Right kidney (tissue), 1 donor: ENCODE measurements at regions not wholly inside any gene's neighbourhood (a gene's known extent, or its start where the extent isn't known, plus 50 kb on each side); places are given as distances from the start of the nearest gene placed in this dataset.

Experiments used
- DNase-seq: peaks from one replicate; pipeline ENCODE4 v3.0.0-alpha.2; 2016

DNA sequence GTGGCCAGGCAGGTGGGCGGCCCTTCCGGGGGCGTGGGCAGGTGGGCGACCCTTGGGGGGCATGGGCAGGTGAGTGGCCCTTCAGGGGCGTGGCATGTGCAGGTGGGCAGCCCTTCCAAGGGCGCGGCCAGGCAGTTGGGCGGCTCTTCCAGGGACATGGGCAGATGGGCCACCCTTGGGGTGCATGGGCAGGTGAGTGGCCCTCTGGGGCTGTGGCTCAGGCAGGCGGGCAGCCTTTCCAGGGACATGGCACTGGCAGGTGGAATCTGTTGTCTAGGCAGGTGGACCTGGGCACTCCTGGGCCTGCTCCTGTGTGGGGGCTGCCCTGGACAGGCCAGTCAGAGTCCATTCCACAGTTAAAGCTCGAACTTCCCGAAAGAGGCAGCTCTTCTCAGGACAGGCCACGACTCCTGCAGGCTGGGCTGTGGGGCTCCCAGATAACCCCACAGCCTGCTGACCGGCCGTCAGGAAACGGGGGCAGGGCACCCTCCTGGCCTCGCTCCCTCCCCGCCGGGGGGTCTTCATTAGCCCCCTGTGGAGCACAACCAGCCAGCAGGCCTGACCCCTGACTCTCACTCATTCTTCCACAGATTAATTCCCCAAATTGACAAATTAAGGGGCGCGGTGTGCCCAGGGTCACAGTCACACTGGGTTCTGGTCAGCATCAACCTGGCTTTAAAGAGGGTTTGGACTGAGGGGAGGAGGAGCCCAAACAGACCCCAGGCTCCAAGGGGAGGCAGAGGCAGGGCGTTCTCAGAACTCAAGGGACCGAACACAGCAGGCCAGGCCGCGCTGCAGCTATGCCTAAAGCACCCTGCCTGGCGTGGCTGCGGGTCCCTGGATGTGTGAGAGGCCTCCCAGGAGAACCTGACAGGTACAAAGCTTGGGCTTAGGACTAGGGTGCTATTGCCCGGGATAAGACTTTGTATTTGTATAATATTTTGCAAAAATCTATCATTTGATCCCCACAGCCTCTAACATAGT is 130.0 kb downstream of the DLL1 start:
- no peak for DNase-seq

DNA sequence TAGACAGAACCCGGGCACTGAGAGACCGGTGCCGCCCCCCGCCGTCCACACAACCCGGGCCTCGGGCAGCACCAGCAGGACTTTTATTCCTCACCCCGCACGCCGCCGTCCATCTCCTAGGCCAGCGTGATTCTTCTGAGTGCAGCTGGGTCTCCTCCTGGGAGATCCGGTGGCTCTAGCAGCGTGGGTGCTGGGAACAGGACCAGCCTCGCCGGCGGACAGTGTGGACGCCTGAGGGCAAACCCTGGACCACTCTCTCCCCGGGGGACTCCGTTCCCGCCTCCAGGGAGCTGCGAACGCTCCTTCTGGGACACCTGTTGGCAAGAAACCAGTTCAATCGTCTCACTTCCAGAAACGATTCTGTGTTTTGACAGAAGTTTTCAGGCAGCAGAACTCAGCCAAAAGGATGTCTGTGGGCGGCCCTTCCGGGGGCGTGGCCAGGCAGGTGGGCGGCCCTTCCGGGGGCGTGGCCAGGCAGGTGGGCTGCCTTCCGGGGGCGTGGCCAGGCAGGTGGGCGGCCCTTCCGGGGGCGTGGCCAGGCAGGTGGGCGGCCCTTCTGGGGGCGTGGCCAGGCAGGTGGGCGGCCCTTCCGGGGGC is 130.7 kb downstream of the DLL1 start:
- no peak for DNase-seq

DNA sequence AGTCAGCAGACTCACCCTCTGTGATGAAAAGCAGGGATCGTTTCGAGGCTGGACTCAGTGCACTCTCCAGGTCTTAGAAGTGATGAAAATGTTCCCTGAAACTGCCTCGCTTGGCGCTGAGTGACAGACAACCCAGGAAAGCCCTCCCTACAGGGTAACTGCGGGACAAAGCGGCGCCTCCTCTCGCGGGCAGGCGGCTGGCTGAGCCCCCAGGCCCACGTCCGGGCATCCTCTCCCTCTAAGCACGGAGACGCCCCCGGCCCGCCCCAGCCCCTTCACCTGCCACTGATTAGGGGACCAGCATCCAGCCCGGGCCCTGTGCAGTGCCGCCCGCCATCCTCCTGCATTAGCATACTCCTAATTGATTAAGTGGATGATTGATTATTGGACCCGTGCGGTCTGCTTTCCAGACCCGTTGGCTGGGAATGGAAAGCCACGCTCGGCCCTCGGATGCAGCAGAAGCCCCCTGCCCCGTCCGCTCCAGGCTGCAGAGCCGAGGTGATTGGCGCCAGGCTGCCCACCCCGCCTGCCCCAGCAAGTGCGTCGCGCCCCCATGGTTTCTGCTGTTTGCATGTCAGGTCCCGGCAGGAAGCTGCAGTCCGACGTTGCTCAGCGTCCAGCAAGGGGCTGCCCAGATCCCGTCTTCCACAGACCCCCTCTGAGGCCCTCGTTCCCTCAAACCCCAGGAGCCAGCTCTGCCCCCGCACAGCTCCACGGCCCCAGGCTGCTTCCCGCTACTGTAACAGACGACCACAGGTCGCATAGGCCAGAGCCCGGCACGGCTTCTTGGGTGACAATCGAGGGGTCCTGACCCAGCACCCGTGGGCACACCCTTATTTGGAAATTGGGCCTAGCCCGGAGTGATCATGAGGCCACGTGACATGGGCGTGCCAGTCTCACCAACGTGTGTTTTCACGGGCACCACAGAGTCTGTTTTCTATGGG is 131.6 kb downstream of the DLL1 start:
- no peak for DNase-seq

DNA sequence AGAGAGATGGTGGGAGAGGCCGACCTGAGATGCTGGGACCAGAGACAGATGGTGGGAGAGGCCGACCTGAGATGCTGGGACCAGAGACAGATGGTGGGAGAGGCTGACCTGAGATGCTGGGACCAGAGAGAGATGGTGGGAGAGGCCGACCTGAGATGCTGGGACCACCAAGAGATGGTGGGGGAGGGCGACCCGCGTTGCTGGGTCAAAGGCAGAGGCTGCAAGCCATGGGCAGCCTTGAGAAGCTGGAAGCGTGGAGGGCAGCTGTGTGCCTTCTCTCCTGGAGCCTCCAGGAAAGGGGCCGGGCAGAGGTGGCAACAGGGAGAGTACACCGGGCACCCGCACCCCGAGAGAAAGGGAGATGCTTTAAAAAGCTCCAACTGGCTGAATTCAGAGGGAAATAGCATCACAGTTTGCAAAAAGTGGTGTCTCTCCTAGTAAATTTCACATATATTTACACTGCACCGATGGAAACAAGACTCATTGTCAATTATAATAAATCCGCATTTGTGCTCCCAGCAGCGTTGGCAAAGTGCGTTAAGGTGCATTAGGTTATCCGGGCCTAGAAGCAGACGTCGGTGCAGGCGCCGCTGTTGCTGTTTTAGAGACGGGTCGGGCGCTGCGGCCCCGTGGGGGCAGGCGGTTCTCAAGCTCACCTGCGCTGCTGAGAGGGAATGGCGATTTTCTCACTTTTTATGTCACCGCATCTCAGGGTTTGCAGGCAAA is 132.4 kb downstream of the DLL1 start:
- DNase-seq: no peak

DNA sequence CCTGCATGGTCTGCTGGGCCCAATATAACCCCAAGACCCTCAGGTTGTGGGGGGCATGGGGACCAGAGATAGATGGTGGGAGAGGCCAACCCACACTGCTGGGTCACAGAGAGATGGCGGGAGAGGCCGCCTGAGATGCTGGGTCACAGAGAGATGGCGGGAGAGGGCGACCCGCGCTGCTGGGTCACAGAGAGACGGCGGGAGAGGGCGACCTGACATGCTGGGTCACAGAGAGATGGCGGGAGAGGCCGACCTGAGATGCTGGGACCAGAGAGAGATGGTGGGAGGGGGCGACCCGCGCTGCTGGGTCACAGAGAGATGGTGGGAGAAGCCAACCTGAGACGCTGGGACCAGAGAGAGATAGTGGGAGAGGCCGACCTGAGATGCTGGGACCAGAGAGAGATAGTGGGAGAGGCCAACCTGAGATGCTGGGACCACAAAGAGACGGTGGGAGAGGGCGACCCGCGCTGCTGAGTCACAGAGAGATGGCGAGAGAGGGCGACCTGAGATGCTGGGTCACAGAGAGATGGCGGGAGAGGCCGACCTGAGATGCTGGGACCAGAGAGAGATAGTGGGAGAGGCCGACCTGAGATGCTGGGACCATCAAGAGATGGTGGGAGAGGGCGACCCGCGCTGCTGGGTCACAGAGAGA is 133.2 kb downstream of the DLL1 start:
- no peak for DNase-seq

DNA sequence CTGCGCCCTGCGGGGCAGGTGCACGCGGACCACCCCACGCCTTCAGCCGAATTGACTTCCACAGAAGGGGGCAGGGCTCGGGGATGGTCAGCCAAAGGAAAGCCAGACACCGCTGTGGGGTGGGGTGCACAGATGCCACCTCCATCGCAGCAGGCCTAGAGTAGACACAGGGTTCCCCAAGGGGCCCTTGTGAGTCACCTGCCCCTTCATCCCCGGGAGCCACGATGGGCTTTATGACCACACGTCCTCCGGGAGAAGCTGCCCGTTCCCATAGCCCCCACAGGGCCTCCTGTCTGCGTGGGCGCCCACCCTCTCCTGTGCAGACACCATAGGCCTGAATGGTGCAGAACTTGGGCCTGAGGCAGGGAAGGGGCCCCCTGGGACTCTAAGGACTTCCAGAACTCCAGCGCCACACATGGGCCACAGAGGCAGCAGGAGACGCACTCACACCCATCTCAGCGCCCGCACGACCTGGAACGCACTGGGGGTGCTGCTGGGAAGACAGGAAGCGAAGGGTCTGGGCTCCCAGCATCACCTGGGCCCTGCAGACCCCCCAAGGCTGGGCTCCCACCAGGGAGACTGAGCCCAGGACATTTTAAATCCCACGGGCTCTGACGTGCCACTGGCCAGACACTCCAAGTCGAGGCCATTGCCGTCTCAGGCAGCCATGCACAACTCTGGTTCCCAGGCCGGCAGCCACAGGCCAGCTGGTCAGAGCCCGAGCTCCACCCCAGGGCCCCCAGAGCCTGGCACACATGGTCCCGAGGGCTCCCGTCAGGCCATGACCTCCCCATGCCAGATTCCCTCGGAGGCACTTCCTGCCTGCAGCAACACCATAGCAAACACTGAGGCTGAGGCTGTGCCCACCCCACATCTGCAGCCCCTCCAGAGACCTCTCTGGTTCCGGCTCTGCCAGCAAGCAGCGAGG is 134.2 kb downstream of the DLL1 start:
- no peak for DNase-seq

DNA sequence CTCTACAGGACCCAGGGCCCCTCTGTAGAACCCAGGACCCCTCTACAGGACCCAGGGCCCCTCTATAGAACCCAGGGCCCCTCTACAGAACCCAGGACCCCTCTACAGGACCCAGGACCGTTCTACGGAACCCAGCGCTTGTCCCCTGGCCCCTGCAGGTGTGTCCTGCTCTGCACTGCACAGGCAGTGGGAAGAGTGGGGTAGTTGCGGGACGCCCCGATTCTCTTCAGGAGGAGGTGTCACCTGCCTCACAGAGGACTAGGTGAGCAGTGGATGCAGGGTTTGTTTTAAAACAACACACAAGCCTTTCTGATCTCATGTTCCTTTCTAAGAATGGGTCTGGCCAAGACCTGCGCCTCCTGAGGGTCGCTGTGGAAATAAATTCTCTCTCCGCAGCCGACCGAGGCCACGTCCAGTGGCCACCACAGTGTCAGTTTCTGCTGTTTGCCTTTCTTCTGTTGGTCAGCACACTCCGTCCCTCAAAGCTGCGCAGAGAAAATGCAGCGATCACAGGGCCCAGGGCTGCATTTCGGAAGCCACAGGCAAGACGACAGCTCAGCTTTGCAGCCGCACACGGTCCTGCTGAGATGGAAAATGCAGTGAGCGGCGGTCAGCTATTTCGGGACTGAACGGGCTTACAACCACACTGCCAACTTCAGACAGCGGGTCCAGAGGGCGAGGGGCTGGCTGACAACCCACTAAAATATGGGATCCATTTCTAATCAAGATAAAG is 135.2 kb downstream of the DLL1 start:
- no peak for DNase-seq

DNA sequence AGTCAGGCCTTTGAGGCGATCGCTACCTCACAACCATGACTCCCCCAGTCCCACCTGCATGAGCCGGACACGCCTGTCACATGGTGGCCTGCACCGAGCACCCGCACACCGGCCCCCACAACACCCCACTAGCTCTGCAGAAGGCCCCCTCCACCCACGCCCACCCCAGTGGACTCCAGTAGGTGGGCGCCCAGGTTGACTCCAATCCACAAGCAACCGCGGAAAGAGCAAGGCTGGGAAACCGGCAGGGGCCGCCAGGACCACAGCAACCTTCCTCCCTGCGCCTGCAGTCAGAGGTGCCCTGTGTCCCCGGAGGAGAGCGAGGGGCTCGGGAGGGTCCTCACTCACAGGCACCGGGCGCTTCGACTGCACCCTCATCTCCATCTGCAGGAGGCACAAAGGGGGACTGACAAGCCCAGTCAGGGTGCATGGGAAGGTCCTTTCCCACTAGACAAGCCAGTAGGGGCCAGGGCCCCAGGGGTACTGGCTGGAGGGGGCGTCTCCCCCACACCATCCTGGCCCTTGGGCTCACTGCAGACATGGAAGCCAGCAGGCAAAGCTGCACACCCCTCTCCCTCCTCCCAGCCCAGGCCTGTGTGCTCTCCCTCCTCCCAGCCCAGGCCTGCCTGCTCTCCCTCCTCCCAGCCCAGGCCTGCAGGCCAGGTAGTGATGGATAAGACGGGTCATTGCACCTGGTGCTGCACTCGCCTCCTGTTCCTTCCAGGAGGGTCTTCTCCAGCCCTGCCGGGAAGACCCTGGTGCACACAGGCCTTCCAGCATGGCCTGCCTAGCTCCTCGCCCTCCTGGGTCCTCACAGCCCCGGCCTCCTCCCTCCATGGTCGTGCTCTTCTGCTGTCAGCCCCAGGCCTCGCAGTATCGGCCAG is 137.2 kb downstream of the DLL1 start:
- DNase-seq: no peak

DNA sequence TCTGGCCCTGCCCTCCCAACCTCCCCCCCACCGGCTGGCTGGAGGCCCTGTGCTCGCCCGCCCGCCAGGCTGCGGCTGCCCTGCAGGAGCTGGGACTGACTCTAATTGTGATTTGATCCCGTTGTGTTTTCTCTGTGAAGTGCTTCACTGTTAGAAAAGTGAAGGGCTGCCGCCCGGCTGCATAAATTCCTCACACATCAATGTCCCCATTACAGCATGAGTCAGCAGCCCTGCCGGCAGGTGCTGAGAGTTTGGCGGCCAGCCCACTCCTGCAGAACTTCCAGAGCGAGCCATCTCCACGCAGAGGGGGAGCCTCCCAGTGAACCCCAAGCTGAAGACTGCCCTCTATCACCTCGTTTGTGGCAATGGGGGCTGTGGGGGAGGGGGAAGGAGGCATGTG is 137.9 kb downstream of the DLL1 start:
- peak; percentile 32 for DNase-seq

DNA sequence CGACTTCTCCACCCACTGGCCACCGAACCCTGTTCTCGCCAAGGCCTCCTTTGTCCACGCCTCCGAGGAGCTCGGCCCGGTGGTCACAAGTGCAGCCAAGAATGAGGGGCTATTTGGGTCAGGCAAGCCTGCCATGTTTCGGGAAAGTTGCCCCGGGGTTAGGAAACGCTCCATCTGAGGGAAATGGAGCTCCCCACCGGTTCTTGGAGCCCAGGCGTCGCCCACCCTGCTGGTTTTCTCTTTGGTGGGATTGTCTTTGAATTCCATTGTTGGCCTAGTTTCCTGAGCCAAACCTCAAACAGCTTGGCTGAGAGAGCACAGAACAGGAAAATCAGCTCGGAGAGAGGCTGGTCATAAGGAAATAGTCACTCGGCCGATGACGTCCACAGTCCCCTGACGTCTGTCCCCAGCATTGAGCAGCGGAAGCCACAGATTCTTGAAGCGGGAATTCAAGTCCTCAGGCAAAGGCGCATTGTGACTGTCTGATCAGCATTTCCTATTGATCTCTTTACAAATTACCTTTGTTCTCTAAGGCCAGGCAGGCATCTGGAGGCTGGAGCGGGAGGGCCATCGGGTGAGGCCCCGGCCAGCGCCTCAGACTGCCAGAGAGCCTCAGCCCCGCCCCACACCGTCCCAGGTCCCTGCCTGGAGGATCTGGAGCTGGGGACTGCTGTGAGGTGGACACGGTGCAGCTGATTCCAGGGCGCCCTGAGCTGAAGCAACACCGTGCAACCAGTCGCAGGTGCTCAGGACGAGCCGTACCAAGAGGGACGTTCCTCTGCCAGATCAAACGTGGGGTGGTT is 138.6 kb downstream of the DLL1 start:
- DNase-seq: no peak

DNA sequence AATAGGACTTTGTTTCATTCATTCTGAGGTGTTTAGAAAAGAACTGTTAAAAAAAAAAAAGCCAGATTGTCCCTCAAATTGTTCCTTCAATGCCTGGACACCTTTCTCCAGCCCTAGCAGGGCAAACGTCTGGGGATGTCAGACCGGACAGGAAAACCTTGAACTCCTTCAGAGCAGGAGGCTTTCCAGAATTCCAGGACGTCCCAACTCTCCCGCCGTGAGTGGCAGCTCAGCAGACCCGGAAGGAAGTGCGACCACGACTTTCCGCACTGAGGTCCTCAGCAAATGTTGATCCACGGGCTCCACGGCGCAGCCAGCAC is 139.1 kb downstream of the DLL1 start:
- no peak for DNase-seq

DNA sequence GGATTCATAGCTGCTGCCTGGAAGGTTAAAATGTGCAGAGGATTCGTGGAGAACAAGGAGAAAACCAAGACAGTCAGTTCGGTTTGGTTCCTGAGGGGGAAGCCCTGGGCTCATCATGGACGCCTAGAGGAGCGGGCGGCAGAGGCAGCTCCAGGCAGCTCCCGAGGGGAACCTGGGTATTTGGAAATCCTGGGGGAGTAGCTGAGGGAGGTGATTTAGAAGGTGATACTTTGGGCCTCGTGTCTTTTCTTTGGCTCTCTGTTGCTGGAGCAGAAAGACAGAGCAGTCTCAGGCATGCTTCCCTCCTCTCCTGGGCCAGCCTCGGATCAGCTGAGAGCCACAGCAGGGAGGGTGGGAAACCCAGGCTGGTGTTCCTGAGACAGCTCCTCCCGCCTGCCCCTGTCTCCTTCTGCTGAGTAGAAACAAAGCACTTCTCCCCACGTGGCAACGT is 139.5 kb downstream of the DLL1 start:
- no peak for DNase-seq

DNA sequence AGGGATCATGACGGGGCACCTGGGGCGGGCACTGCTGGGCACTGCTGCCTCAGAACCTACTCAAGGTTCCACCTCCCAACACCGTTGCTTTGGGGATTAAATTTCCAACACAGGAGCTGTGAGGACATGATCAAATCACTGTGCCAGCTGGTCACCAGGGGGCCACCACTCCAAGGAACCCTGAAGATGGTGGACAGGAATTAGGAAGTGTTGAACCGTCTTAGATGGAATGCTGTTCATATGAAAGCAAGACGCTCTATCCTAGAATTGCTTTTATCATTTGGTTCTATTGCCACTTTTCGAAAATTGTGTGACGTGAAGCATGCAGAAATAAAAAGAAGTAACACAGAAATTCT is 140.3 kb downstream of the DLL1 start:
- no peak for DNase-seq

DNA sequence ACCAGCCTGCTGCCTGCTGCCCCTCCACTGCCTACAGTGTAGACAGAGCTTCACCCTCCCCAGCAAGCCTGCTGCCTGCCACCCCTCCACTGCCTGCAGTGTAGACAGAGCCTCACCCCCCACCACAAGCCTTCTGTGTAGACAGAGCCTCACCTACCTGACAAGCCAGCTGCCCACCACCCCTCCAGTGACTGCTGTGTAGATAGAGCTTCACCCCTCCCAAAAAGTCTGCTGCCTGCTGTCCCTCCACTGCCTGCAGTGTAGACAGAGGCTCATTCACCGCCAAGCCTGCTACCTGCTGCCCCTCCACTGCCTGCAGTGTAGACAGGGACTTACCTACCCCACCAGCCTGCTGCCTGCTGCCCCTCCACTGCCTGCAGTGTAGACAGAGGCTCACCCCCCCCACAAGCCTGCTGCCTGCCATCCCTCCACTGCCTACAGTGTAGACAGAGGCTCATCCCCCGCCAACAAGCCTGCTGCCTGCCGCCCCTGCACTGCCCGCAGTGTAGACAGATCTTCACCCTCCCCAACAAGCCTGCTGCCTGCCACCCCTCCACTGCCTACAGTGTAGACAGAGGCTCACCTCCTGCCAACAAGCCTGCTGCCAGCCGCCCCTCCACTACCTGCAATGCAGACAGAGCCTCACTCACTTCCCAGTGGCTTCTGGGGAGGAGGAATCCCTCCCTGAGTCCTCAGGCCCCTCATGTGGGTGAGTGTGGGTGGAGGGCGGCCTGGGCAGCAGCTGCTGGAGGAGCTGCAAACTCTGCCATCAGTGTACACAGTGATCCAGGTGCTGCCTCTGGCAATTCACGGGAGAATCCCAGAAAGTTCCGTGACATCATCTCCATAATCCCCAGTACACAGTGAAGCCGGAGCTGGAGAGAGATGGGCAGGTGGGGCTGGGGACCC is 140.9 kb downstream of the DLL1 start:
- no peak for DNase-seq

DNA sequence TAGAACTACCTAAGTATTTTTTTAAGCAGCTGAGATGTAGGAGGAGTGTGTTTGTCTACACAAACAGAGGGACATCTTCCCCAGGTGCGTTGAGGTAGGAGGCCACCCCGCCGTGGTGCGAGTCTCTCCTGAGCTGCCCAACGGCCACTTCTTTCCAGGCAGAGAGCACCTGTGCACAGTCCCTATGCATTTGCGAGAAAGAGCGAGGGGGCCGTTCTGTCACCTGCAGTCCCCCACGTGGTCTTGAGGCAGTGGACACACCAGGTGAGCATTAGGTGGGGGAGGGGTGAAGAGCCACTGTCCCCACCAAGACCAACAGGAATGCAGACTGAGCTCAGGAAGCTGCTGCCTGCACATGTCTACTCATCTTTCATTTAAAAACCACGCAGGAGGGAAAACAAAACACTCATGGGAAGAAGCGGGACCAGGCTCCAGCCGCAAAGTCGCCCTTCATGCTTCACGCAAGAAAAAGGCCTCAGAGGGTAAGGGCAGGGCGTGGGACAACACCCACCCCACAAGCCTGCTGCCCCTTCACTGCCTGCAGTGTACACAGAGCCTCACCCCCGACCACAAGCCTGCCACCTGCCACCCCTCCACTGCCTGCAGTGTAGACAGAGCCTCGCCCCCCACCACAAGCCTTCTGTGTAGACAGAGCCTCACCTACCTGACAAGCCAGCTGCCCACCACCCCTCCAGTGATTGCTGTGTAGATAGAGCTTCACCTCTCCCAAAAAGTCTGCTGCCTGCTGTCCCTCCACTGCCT is 142.0 kb downstream of the DLL1 start:
- DNase-seq: no peak
